Calu3 (cell line): ENCODE measurements at regions not wholly inside any gene's neighbourhood (a gene's known extent, or its start where the extent isn't known, plus 50 kb on each side); places are given as distances from the start of the nearest gene placed in this dataset.

ENCODE experiments used
- BruUV-seq: library from RNA; stranded (reverse); fragments of 400-500 nt; replicated peaks from 2 replicates; lab custom pipeline; 2021; lab: Mats Ljungman, UMichigan
- CTCF ChIA-PET: fragments of 300-600 bp; sonication (Branson Sonifier 250); formaldehyde crosslinking; loops from one replicate; lab custom pipeline; 2022; ENCODE audit warnings: antibody characterized with exemption; lab: Charles Lee
- DNase-seq: peaks from one replicate; pipeline ENCODE4 v3.0.0; 2022
- H3K27ac Mint-ChIP-seq: one replicate; pipeline ENCODE4 v1.8.0; 2022; ENCODE audit warnings: mixed read lengths; ENCODE audit not compliant: unreplicated experiment
- H3K27me3 Mint-ChIP-seq: one replicate; pipeline ENCODE4 v1.8.0; 2022; ENCODE audit warnings: mixed read lengths; ENCODE audit not compliant: unreplicated experiment
- H3K36me3 Mint-ChIP-seq: one replicate; pipeline ENCODE4 v1.8.0; 2022; ENCODE audit warnings: mild to moderate bottlenecking, moderate library complexity, mixed read lengths; ENCODE audit not compliant: insufficient read depth, unreplicated experiment
- H3K4me1 Mint-ChIP-seq: one replicate; pipeline ENCODE4 v1.8.0; 2022; ENCODE audit warnings: mild to moderate bottlenecking, low read depth, mixed read lengths; ENCODE audit not compliant: unreplicated experiment
- H3K4me3 Mint-ChIP-seq: one replicate; pipeline ENCODE4 v1.8.0; 2022; ENCODE audit warnings: mild to moderate bottlenecking, low read depth, moderate library complexity, mixed read lengths; ENCODE audit not compliant: unreplicated experiment
- H3K9me3 Mint-ChIP-seq: one replicate; pipeline ENCODE4 v1.8.0; 2022; ENCODE audit warnings: low read depth, mixed read lengths; ENCODE audit not compliant: unreplicated experiment
- intact Hi-C: fragments of 100-400 bp; cut with micrococcal nuclease; formaldehyde crosslinking; loops from one replicate; pipeline ENCODE4 v1.10.0; 2022; ENCODE audit not compliant: unreplicated experiment
- TF ChIP-seq, protein P1 (sequence below): fragments of 200-600 bp; IDR thresholded peaks from one replicate; pipeline ENCODE4 v1.8.0; 2022; ENCODE audit warnings: antibody characterized with exemption; ENCODE audit not compliant: unreplicated experiment

DNA sequence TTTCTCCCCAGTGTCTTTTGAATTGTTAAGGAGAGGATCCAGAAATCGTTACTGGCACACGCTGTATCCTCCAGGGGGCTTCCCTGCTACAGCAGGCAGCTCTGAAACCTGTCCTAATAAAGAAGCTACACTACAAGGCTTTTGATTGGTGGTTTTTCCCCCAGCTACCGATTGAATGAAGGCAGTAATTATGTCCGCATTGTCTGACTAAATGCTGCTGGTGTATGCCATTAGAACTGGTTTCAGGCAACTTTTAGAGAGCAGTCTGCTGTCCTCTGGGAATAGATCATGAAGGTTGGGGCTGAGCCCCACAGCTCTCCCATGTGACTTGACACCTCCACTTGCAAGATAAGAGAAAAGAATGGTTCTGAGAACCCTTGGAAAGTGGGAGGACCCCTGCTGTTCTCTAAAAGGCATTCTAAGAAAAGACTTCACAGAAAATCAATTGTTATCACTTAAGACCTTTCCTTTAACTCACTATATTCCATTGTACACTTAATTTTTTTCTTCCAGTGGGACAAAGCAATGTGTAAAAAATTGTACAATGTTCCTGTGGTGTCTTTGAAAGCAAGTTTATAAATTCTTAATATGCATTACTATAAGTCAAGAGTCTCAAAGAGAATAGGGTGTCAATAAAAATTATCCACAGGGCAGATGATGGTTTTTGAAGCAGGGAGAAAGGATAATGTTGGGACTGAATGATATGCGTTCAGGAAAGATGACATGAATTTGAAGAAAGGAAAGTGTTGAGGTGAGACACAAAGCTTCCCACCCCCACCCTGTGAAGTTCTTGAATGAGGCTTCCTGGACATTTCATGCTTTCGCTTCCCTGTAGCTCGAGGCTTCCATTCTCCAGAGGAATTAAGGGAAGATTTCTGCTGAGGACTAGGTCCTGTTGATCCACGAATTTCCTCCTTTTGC is 53.0 kb upstream of the DAZL start:
- Mint-ChIP-seq H3K4me1 (no peaks in the 10 kb centered on the region), H3K4me3 (no peak overlapping the region), H3K36me3 (no peaks in the 10 kb centered on the region), H3K9me3 (no peaks in the 10 kb centered on the region), H3K27me3 (no peaks in the 10 kb centered on the region), H3K27ac (no peak overlapping the region)
- CTCF ChIA-PET: no interaction called here
- no peak for DNase-seq
- TF ChIP-seq, protein P1, sequence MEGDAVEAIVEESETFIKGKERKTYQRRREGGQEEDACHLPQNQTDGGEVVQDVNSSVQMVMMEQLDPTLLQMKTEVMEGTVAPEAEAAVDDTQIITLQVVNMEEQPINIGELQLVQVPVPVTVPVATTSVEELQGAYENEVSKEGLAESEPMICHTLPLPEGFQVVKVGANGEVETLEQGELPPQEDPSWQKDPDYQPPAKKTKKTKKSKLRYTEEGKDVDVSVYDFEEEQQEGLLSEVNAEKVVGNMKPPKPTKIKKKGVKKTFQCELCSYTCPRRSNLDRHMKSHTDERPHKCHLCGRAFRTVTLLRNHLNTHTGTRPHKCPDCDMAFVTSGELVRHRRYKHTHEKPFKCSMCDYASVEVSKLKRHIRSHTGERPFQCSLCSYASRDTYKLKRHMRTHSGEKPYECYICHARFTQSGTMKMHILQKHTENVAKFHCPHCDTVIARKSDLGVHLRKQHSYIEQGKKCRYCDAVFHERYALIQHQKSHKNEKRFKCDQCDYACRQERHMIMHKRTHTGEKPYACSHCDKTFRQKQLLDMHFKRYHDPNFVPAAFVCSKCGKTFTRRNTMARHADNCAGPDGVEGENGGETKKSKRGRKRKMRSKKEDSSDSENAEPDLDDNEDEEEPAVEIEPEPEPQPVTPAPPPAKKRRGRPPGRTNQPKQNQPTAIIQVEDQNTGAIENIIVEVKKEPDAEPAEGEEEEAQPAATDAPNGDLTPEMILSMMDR: no peak
- BruUV-seq: no TSS peak
- intact Hi-C loops: no loop called here

DNA sequence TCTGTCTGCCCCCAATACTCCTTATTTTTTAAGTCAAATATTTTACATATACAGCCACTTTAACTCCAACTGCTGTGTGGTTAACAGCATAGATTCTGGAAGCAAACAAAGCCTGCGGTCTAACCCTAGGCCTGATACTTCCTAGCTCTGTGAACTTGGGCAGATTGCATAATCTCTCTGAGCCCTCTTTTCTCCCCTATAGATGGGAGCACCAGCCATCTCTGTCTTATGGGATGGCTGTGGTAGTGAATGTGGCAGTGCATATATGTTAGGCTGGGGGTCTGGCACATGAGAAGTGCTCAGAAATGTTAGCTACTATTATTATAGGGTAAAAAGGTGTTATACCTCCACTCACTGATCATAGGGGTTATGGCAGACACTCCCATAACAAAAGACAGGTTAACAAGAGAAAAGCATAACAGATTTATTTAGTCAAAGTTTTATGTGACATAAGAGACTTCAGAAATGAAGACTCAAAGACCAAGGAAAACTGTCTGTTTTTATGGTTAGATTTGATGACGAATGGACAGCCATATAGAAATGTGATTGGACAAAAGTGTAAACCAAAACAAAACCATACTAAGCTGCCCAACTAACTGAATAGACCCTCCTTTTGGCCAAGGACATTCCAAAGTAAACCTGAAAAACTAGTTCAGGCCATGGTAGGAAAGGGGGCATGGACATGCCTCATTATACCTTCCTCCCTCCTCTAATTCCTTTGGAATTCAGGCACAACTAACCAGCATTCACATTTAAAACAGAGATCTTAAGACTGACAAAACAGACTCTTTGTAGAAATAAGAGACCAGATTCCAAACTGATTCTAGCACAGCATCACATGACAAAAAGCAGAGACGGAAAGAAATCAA is 53.9 kb upstream of the DAZL start:
- no peaks in the 10 kb centered on the region for H3K9me3 Mint-ChIP-seq
- no peaks in the 10 kb centered on the region for H3K27me3 Mint-ChIP-seq

DNA sequence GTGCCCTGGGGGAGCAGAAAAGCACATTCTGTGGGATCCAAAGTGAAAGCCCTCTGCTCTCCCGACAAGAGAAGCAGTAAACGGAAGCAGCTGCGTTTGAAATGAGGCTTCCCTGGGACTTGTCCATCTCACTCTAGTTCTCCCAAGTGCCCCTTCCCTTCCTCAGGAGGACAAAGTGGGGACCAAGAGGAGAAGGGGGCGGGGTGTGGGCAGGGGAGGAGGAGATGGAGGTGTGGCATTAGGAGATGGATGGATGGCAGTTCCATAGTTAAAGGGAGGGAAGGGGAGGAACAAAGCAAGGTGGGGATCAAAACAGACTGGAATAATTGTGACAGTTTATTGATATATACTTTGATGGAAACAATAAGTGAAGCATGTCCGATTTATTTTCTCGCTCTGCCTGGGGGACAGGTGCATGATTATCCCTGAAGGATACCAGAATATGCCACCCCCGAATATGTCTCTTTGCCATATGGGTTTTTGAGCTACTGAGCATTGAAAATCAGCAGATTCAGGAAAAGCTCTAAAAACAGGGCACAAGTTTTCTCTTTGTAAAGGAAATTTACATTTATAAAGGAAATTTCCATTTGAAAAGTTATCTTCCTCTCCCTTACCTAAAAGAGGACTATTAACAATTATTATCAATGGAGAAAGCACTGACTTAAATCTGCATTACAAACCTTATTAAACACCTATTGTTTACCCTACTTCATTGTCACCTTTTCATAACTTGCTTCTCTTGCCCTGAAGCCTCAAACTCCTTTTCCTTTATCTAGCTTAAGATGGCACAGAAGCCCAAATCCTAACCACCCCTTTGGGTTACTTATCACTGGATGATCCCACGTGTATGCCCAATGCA is 58.9 kb upstream of the DAZL start:
- no peak for DNase-seq

More for the DNA sequence above, 53.9 kb upstream of the DAZL start:
- Mint-ChIP-seq H3K4me3 (no peak overlapping the region), H3K4me1 (no peaks in the 10 kb centered on the region), H3K36me3 (no peaks in the 10 kb centered on the region), H3K27ac (no peak overlapping the region)
- CTCF ChIA-PET: no interaction called here
- TF ChIP-seq, protein P1: no peak
- no peak for DNase-seq
- BruUV-seq: no TSS peak
- intact Hi-C loops: no loop called here

More for the DNA sequence above, 58.9 kb upstream of the DAZL start:
- intact Hi-C loops: no loop called here
- CTCF ChIA-PET: no interaction called here
- Mint-ChIP-seq H3K4me3 (no peak overlapping the region), H3K27ac (no peak overlapping the region), H3K4me1 (peaks cover 8% of the 10 kb centered on the region), H3K9me3 (no peaks in the 10 kb centered on the region), H3K27me3 (no peaks in the 10 kb centered on the region), H3K36me3 (no peaks in the 10 kb centered on the region)
- TF ChIP-seq, protein P1: no peak
- no TSS peak for BruUV-seq
